HCT116 (cell line): ENCODE measurements at regions not wholly inside any gene's neighbourhood (a gene's known extent, or its start where the extent isn't known, plus 50 kb on each side); places are given as distances from the start of the nearest gene placed in this dataset.
"Not testable (repeated sequence)": the region's sequence is repeated elsewhere in the genome, so short reads cannot be mapped to it uniquely, and the experiment has no call there.

ENCODE experiments used
- ATAC-seq: fragments of 200-7000 bp; cut with Tn5 transposase; 2 replicates; pipeline ENCODE4 v1.9.1; 2020; ENCODE audit warnings: mild to moderate bottlenecking, moderate library complexity
- BruUV-seq: library from RNA; stranded (reverse); fragments of 400-500 nt; replicated peaks from 2 replicates; lab custom pipeline; 2021; lab: Mats Ljungman, UMichigan
- CTCF ChIA-PET: fragments of 300-600 bp; sonication (Branson Sonifier 250); formaldehyde crosslinking; loops from one replicate; lab custom pipeline; 2021; ENCODE audit warnings: antibody characterized with exemption; lab: Charles Lee
- POLR2A ChIA-PET: fragments of 300-600, 350-600 bp; sonication (Branson Sonifier 250); formaldehyde crosslinking; loops from one replicate; lab custom pipeline; 2021; ENCODE audit warnings: antibody characterized with exemption; lab: Charles Lee
- RAD21 ChIA-PET, 2 experiments: fragments of 300-600 bp; sonication (Branson Sonifier 250); formaldehyde crosslinking; loops; one replicate each; lab custom pipeline; 2023; ENCODE audit warnings: low total read pairs in 2 of 2; ENCODE audit not compliant: uncharacterized antibody in 2 of 2, unreplicated experiment in 2 of 2, low non-redundant PET in 1 of 2; lab: Charles Lee
- DNase-seq: peaks from one replicate; pipeline ENCODE4 v3.0.0-alpha.2; 2010; ENCODE audit warnings: low read depth, low spot score
- H2AFZ ChIP-seq: fragments of 200-600 bp; shearing (Covaris generic), sonication (generic); 2 replicates; pipeline ENCODE4 v1.6.1; 2017; ENCODE audit warnings: low read depth, mixed run types, mixed read lengths, antibody characterized with exemption, low read length; ENCODE audit not compliant: poor library complexity, severe bottlenecking
- H3K27ac ChIP-seq: 2 replicates; pipeline ENCODE4 v1.5.1; 2012; ENCODE audit warnings: low read depth, low read length
- H3K27me3 ChIP-seq: fragments of 200-600 bp; sonication (generic); 2 replicates; pipeline ENCODE4 v1.6.1; 2016; ENCODE audit warnings: mixed run types, low read length, mixed read lengths; ENCODE audit not compliant: insufficient read depth
- H3K36me3 ChIP-seq, 2 experiments: fragments of 200-500 bp in 1 of 2; fragments of 200-600 bp in 1 of 2; sonication (Bioruptor generic) in 1 of 2; sonication (generic) in 1 of 2; 2 replicates each; pipeline versions ENCODE4 v1.5.1 to v1.6.1; 2014 to 2016; ENCODE audit warnings: low read length in 2 of 2, inconsistent platforms in 1 of 2, mixed read lengths in 1 of 2, mixed run types in 1 of 2; ENCODE audit not compliant: insufficient read depth in 2 of 2, control insufficient read depth in 1 of 2
- H3K4me1 ChIP-seq, 2 experiments: fragments of 200-600 bp in 1 of 2; sonication (generic) in 1 of 2; 2 replicates each; pipeline versions ENCODE4 v1.5.1 to v1.6.1; 2012 to 2017; ENCODE audit warnings: low read length in 2 of 2, inconsistent platforms in 1 of 2, mild to moderate bottlenecking in 1 of 2, mixed read lengths in 1 of 2, mixed run types in 1 of 2, moderate library complexity in 1 of 2; ENCODE audit not compliant: insufficient read depth in 2 of 2, control insufficient read depth in 1 of 2
- H3K4me2 ChIP-seq: fragments of 200-600 bp; sonication (generic); 2 replicates; pipeline ENCODE4 v1.6.1; 2017; ENCODE audit warnings: mixed run types, low read length, mixed read lengths
- H3K4me3 ChIP-seq, 2 experiments: fragments of 200-600 bp in 1 of 2; sonication (generic) in 1 of 2; replicated peaks in 1 of 2; 2 replicates each; pipeline ENCODE4 v1.5.1; 2011 to 2016; ENCODE audit warnings: low read length in 2 of 2, control low read depth in 1 of 2, low read depth in 1 of 2, mild to moderate bottlenecking in 1 of 2, mixed read lengths in 1 of 2, mixed run types in 1 of 2
- H3K79me2 ChIP-seq: fragments of 200-600 bp; sonication (generic); 2 replicates; pipeline ENCODE4 v1.6.1; 2017; ENCODE audit warnings: mild to moderate bottlenecking, mixed run types, low read length, moderate library complexity, mixed read lengths; ENCODE audit not compliant: insufficient read depth
- H3K9ac ChIP-seq: fragments of 200-600 bp; sonication (generic); 2 replicates; pipeline ENCODE4 v1.6.1; 2016; ENCODE audit warnings: low read length, mixed read lengths
- H3K9me2 ChIP-seq: fragments of 200-600 bp; sonication (generic), shearing (Covaris generic); 2 replicates; pipeline ENCODE4 v1.6.1; 2017; ENCODE audit warnings: mixed run types, mild to moderate bottlenecking, moderate library complexity; ENCODE audit not compliant: insufficient read depth
- H3K9me3 ChIP-seq, 2 experiments: fragments of 200-500 bp in 1 of 2; fragments of 200-600 bp in 1 of 2; sonication (Bioruptor generic) in 1 of 2; sonication (generic) in 1 of 2; 2 replicates each; pipeline ENCODE4 v1.6.1; 2014 to 2017; ENCODE audit warnings: low read length in 2 of 2, mixed read lengths in 2 of 2, inconsistent platforms in 1 of 2, low read depth in 1 of 2, mild to moderate bottlenecking in 1 of 2, mixed run types in 1 of 2, moderate library complexity in 1 of 2; ENCODE audit not compliant: control insufficient read depth in 1 of 2, insufficient read depth in 1 of 2
- H4K20me1 ChIP-seq: fragments of 200-600 bp; sonication (generic), shearing (Covaris generic); 2 replicates; pipeline ENCODE4 v1.6.1; 2017; ENCODE audit warnings: mixed run types, mild to moderate bottlenecking, moderate library complexity; ENCODE audit not compliant: insufficient read depth
- CBX3 ChIP-seq: IDR thresholded peaks from 2 replicates; pipeline ENCODE4 v1.6.1; 2012; ENCODE audit warnings: low read depth
- EGR1 ChIP-seq: IDR thresholded peaks from 2 replicates; pipeline ENCODE4 v1.6.1; 2012; ENCODE audit warnings: low read depth
- ELF1 ChIP-seq: IDR thresholded peaks from 2 replicates; pipeline ENCODE4 v1.6.1; 2012; ENCODE audit warnings: low read depth, borderline replicate concordance
- FOSL1 ChIP-seq: IDR thresholded peaks from 2 replicates; pipeline ENCODE4 v1.6.1; 2012; ENCODE audit warnings: low read depth
- JUND ChIP-seq: IDR thresholded peaks from 2 replicates; pipeline ENCODE4 v1.6.1; 2012
- POLR2AphosphoS5 ChIP-seq: IDR thresholded peaks from 2 replicates; pipeline ENCODE4 v1.6.1; 2011; ENCODE audit warnings: mild to moderate bottlenecking, low read depth, low read length, moderate library complexity
- SP1 ChIP-seq: IDR thresholded peaks from 2 replicates; pipeline ENCODE4 v1.6.1; 2012; ENCODE audit warnings: low read depth
- ZNF274 ChIP-seq: fragments of 200-500 bp; sonication (Bioruptor generic); IDR thresholded peaks from 2 replicates; pipeline ENCODE4 v1.6.1; 2014; ENCODE audit warnings: mild to moderate bottlenecking, low read depth, low read length, inconsistent platforms
- intact Hi-C: fragments of 100-400 bp; cut with micrococcal nuclease; formaldehyde crosslinking; loops from 2 replicates; pipeline ENCODE4 v1.10.0; 2022
- TF ChIP-seq, protein P1 (sequence below): IDR thresholded peaks from 2 replicates; pipeline ENCODE4 v1.6.1; 2012; ENCODE audit warnings: low read depth
- TF ChIP-seq, protein P2 (sequence below): IDR thresholded peaks from 2 replicates; pipeline ENCODE4 v1.6.1; 2011; ENCODE audit warnings: mild to moderate bottlenecking, low read length, moderate library complexity; ENCODE audit not compliant: insufficient replicate concordance; ENCODE audit errors: extremely low read depth
- TF ChIP-seq, protein P3 (sequence below): IDR thresholded peaks from 2 replicates; pipeline ENCODE4 v1.6.1; 2012

DNA sequence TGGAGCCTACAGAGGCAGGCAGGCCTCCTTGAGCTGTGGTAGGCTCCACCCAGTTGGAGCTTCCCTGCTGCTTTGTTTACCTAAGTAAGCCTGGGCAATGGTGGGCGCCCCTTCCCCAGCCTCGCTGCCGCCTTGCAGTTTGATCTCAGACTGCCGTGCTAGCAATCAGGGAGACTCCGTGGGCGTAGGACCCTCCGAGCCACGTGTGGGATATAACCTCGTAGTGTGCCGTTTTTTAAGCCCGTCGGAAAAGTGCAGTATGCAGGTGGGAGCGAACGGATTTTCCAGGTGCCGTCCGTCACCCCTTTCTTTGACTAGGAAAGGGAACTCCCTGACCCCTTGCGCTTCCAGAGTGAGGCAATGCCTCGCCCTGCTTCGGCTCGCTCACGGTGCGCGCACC is 176.9 kb downstream of the TTC6 start:
- H3K4me2 ChIP-seq, RAD21 ChIA-PET, ATAC-seq, CTCF ChIA-PET, H3K4me1 ChIP-seq, POLR2A ChIA-PET, BruUV-seq, H3K27me3 ChIP-seq, H3K27ac ChIP-seq, H2AFZ ChIP-seq, H3K9ac ChIP-seq, H3K4me3 ChIP-seq, H3K36me3 ChIP-seq, H4K20me1 ChIP-seq, H3K9me2 ChIP-seq, intact Hi-C loops, H3K9me3 ChIP-seq, DNase-seq, H3K79me2 ChIP-seq: not testable (repeated sequence)

DNA sequence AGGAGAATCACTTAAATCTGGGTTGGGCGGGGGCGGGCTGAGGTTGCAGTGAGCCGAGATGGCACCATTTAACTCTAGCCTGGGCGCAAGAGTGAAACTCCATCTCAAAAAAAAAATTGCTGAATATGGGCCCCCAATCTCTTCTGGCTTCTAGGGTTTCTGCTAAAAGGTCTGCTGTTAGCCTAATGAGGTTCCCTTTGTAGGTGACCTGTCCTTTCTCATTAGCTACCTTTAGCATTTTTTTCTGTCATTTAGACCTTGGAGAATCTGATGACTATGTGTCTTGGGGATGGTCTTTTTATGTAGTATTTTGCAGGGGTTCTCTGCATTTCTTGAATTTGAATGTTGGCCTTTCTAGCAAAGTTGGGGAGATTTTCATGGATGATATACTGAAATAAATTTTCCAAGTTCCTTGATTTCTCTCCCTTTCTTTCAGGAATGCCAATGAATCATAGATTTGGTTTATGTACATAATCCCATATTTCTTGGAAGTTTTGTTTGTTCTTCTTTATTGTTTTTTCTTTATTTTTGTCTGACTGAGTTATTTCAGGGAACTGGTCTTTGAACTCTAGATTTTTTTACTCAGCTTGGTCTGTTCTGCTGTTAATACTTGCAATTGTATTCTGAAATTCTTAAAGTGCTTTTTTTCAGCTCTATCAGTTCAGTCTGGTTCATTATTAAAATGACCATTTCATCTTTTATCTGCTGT is 181.5 kb downstream of the TTC6 start:
- ChIA-PET CTCF (no interaction called here), RAD21 (no interaction called here), POLR2A (no interaction called here)
- Histone ChIP-seq H3K9me3 (no peaks in the 10 kb centered on the region), H4K20me1 (no peaks in the 10 kb centered on the region; the same call in 1 of the 2 replicates), H3K27ac (no peak overlapping the region), H3K79me2 (no peaks in the 10 kb centered on the region), H3K4me1 (no peaks in the 10 kb centered on the region), H3K27me3 (no peaks in the 10 kb centered on the region), H3K9me2 (no peaks in the 10 kb centered on the region), H3K4me2 (no peak overlapping the region), H2AFZ (no peak overlapping the region), H3K36me3 (no peaks in the 10 kb centered on the region), H3K4me3 (no peak overlapping the region), H3K9ac (no peak overlapping the region)
- no peak for TF ChIP-seq ELF1
- TF ChIP-seq FOSL1: no peak
- TF ChIP-seq, protein P1, sequence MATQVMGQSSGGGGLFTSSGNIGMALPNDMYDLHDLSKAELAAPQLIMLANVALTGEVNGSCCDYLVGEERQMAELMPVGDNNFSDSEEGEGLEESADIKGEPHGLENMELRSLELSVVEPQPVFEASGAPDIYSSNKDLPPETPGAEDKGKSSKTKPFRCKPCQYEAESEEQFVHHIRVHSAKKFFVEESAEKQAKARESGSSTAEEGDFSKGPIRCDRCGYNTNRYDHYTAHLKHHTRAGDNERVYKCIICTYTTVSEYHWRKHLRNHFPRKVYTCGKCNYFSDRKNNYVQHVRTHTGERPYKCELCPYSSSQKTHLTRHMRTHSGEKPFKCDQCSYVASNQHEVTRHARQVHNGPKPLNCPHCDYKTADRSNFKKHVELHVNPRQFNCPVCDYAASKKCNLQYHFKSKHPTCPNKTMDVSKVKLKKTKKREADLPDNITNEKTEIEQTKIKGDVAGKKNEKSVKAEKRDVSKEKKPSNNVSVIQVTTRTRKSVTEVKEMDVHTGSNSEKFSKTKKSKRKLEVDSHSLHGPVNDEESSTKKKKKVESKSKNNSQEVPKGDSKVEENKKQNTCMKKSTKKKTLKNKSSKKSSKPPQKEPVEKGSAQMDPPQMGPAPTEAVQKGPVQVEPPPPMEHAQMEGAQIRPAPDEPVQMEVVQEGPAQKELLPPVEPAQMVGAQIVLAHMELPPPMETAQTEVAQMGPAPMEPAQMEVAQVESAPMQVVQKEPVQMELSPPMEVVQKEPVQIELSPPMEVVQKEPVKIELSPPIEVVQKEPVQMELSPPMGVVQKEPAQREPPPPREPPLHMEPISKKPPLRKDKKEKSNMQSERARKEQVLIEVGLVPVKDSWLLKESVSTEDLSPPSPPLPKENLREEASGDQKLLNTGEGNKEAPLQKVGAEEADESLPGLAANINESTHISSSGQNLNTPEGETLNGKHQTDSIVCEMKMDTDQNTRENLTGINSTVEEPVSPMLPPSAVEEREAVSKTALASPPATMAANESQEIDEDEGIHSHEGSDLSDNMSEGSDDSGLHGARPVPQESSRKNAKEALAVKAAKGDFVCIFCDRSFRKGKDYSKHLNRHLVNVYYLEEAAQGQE: no peak
- no peak for TF ChIP-seq POLR2AphosphoS5
- TF ChIP-seq, protein P2, sequence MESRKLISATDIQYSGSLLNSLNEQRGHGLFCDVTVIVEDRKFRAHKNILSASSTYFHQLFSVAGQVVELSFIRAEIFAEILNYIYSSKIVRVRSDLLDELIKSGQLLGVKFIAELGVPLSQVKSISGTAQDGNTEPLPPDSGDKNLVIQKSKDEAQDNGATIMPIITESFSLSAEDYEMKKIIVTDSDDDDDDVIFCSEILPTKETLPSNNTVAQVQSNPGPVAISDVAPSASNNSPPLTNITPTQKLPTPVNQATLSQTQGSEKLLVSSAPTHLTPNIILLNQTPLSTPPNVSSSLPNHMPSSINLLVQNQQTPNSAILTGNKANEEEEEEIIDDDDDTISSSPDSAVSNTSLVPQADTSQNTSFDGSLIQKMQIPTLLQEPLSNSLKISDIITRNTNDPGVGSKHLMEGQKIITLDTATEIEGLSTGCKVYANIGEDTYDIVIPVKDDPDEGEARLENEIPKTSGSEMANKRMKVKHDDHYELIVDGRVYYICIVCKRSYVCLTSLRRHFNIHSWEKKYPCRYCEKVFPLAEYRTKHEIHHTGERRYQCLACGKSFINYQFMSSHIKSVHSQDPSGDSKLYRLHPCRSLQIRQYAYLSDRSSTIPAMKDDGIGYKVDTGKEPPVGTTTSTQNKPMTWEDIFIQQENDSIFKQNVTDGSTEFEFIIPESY: no peak
- no peak for TF ChIP-seq JUND
- no peak for TF ChIP-seq ZNF274
- TF ChIP-seq, protein P3, sequence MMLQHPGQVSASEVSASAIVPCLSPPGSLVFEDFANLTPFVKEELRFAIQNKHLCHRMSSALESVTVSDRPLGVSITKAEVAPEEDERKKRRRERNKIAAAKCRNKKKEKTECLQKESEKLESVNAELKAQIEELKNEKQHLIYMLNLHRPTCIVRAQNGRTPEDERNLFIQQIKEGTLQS: no peak
- no peak for TF ChIP-seq EGR1
- no peak for TF ChIP-seq CBX3
- TF ChIP-seq SP1: no peak
- ATAC-seq (no peak), DNase-seq (no peak)
- intact Hi-C loops: no loop called here
- no TSS peak for BruUV-seq
